Dermis microvascular lymphatic vessel endothelial cell (primary cell): ENCODE measurements at regions not wholly inside any gene's neighbourhood (a gene's known extent, or its start where the extent isn't known, plus 50 kb on each side); places are given as distances from the start of the nearest gene placed in this dataset.
"Not testable (repeated sequence)": the region's sequence is repeated elsewhere in the genome, so short reads cannot be mapped to it uniquely, and the experiment has no call there.

ENCODE experiments used
- DNase-seq, 2 donors: peaks; one replicate each; pipeline versions ENCODE4 v3.0.0 to v3.0.0-alpha.2; 2010; ENCODE audit warnings: low read depth in 2 of 2

GRCh38 chr4:131257241-131257640 lies 1891.9 kb upstream of the PCDH10 start:
- no peak for DNase-seq

- DNase-seq, result no peak
Observed at GRCh38 chr4:131258361-131258760, 1890.7 kb upstream of the PCDH10 start.

- no peak for DNase-seq
Observed at GRCh38 chr4:131288441-131288840, 1860.7 kb upstream of the PCDH10 start.

GRCh38 chr4:131296192-131296591 lies 1852.9 kb upstream of the PCDH10 start:
- no peak for DNase-seq

GRCh38 chr4:131302108-131302507 lies 1847.0 kb upstream of the PCDH10 start:
- DNase-seq, result no peak

- no peak for DNase-seq
Observed at GRCh38 chr4:131304686-131305085, 1844.4 kb upstream of the PCDH10 start.

- DNase-seq, result no peak
Observed at GRCh38 chr4:131309628-131310027, 1839.5 kb upstream of the PCDH10 start.

- no peak for DNase-seq
Observed at GRCh38 chr4:131316086-131316485, 1833.0 kb upstream of the PCDH10 start.

GRCh38 chr4:131337936-131338335 lies 1811.2 kb upstream of the PCDH10 start:
- DNase-seq, result no peak

GRCh38 chr4:131339137-131339536 lies 1810.0 kb upstream of the PCDH10 start:
- no peak for DNase-seq

- DNase-seq, result no peak
Observed at GRCh38 chr4:131344761-131345160, 1804.3 kb upstream of the PCDH10 start.

GRCh38 chr4:131347816-131348215 lies 1801.3 kb upstream of the PCDH10 start:
- no peak for DNase-seq

GRCh38 chr4:131348263-131348662 lies 1800.8 kb upstream of the PCDH10 start:
- DNase-seq, result no peak

- DNase-seq, result not testable (repeated sequence)
Observed at GRCh38 chr4:131352371-131352770, 1796.7 kb upstream of the PCDH10 start.

- no peak for DNase-seq
Observed at GRCh38 chr4:131366714-131367113, 1782.4 kb upstream of the PCDH10 start.

- DNase-seq, result no peak
Observed at GRCh38 chr4:131367441-131367840, 1781.7 kb upstream of the PCDH10 start.

GRCh38 chr4:131370846-131371245 lies 1778.2 kb upstream of the PCDH10 start:
- no peak for DNase-seq

GRCh38 chr4:131381055-131381454 lies 1768.0 kb upstream of the PCDH10 start:
- DNase-seq, result no peak

GRCh38 chr4:131382839-131383238 lies 1766.3 kb upstream of the PCDH10 start:
- no peak for DNase-seq

- DNase-seq, result no peak
Observed at GRCh38 chr4:131388277-131388676, 1760.8 kb upstream of the PCDH10 start.

GRCh38 chr4:131408102-131408501 lies 1741.0 kb upstream of the PCDH10 start:
- no peak for DNase-seq

GRCh38 chr4:131411393-131411792 lies 1737.7 kb upstream of the PCDH10 start:
- DNase-seq, result no peak

GRCh38 chr4:131419147-131419546 lies 1729.9 kb upstream of the PCDH10 start:
- no peak for DNase-seq

- DNase-seq, result no peak
Observed at GRCh38 chr4:131426023-131426758, 1722.9 kb upstream of the PCDH10 start.
